GM18867 (cell line): ENCODE measurements at regions not wholly inside any gene's neighbourhood (a gene's known extent, or its start where the extent isn't known, plus 50 kb on each side); places are given as distances from the start of the nearest gene placed in this dataset.

Source experiments
- ATAC-seq: cut with Tn5 transposase; IDR thresholded peaks from one replicate; pipeline ENCODE4 v1.9.1; 2021; ENCODE audit warnings: mild to moderate bottlenecking, moderate library complexity; ENCODE audit not compliant: unreplicated experiment

DNA sequence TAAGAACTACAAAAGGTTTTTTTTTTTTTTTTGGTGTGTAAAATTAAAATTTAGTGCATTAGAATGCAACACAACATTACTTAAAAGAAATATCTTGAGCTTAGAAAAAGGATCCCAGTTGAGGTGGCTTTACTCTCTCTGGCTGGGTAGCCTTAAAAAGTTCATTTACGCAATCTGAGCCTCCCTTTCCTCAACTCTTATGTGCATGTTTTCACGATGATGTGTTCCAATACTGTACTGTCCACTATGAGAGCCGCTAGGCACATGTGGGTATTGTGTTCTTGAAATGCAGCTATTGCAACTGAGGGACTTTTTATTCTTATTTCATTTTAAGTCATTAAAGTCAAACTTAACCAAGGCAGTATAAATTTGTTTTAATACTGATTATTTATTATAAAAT is 460.9 kb upstream of the SYT1 start:
- ATAC-seq, result no peak

DNA sequence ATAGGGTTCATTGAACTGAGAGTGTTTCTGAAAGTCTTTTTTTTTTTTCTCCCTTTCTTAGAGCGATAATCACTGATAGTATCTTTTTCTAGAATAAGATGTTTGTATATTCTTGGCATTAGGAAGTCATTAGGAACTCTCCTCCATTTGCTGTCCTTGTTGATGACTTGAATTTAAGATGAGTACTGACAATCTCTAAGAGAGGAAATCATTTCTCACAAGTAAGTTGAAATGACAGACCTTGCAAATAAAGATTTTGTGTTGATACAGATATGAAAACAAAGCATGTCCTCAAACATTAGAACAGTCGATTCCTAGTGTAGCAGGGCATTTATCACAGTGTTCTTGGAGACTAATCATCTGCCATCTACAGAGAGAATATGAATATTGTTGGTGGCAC is 458.4 kb upstream of the SYT1 start:
- ATAC-seq, result no peak

DNA sequence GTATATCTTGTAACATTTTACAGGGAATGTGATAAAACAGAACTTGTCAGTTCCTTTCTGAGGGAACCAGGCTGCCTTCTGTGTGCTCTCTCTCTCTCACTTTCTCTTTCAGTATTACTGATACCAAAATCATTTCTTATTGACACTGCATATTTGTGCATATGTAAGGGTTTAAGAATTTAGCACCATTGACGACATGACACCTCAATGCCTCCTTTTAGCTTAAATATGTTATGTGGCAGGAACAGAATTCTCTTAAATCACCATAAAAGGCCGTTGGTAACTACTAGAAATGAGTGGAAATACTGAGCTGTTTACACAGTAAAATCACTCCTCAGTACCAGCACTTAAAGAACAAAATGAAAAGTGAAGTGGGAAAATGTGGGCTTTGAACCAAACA is 457.7 kb upstream of the SYT1 start:
- peak; percentile 93 for ATAC-seq

DNA sequence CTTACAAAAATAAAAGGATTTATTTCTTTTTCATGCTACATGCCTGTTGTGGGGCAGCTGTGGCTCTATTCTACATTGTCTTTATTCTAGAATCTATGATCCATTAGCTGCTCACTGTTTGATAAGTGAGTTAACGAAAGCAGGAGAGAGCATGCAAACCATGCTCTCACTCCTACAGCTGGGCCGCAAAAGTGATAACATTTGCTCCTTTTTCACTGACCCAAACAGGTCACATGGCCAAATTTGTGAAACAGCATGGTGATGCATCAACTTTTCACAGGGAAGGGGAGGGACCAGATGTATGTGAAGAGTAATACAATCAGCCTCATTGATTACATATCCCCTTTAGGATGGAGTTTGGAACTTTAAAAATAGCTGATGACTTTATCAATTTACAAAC is 456.9 kb upstream of the SYT1 start:
- ATAC-seq, result no peak

DNA sequence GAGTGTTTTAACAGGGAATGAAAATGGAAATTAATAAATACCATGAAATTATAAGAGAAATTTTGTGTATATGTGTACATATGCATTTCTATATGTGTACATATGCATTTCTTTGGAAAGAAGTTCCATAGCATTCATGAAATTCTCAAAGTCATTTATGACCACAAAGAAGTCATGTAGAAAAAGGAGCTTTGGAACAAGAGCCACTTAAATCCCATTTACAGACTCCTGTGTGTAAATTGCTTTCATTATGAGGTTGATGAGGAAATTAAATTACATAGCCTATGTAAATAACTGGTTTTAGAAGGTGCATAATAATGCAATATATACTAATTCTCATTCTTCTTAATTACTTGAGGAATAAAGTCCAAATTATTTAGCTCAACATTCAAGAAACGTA is 450.5 kb upstream of the SYT1 start:
- ATAC-seq, result no peak

DNA sequence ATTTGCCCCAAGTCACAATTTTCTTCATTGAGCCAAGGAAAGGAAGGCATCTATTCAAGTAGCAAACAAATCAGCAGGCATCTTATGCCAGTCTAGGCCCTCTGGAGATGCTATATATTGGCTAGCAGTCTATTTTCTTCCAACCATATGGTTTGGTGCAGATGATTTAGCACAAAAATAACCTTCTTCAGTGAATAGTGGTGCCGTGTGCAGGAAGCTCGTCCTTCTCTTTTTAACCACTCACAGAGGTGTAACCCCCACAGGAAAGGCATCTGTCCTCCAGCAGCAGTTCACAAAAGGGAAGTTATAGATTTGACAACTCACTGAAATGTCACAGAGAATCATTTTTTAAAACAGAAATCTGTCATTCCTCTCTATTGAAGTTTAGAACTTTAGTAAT is 445.7 kb upstream of the SYT1 start:
- ATAC-seq, result peak; percentile 93

DNA sequence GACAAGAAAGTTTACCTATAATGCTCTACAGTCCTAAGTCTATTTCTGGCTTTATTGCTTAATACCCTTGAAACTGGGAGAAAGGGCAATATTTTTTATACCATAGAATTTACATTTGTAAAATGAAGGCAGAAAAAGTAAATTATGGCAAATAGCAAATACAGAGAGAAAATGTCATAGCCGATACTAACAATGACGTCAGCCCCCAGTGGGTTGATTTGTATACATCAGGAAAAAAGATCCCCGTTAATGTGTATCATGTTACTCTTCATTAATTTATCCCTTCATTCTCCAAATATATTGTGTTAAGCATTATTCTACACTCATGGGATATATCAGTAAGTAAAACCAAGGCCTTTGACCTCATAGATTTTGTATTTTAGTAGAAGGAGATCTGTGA is 445.1 kb upstream of the SYT1 start:
- no peak for ATAC-seq

DNA sequence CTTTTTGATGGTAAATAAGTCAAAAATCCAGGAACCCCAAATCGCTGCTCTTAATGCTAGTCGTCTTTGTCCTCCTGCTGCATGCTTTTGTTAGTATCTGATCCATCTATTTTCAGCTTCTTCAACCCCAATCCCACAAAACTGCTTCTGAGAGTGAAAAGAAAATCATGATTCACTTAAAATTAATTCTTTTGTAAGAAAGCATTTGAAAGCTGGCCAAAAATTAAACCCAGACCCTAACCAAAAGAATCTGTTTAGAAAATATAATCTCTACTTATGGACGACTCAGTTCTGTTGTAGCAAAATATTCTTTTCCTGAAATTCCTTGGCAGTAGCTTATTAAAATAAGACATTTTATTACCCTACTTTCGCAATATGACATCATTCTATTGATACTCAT is 443.6 kb upstream of the SYT1 start:
- no peak for ATAC-seq

DNA sequence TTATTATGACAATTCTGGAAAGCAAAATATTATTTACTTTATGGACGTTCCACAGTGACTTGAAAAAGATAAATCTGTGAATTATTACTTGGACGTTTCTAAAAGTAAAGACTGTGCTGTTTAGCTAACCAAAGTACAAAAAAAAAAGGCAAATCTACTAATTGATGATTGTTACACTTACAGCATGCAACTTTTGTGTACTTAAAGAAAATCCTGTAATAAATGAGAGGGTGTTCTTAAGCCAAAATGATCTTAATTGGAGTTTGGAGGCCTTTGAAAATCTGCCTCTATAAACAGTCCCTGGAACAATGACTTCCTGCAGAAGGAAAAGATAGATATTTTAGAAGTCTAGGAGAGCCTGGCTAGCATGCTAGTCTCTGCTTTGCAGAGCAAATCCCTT is 434.0 kb upstream of the SYT1 start:
- no peak for ATAC-seq

DNA sequence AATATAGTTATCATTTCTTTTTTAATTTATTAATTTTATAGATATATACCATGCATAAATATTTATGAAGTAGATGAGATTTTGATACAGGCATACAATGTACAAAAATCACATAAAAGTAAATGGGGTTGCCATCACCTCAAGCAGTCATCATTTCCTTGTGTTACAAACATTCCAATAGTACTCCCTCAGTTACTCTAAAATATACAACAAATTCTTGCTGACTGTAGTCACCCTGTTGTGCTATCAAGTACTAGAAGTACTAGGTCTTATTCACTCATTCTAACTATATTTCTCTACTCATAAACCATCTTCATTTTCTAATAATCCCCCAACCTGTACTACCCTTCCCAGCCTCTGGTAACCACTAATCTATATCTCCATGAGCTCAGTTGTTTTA is 432.6 kb upstream of the SYT1 start:
- no peak for ATAC-seq

DNA sequence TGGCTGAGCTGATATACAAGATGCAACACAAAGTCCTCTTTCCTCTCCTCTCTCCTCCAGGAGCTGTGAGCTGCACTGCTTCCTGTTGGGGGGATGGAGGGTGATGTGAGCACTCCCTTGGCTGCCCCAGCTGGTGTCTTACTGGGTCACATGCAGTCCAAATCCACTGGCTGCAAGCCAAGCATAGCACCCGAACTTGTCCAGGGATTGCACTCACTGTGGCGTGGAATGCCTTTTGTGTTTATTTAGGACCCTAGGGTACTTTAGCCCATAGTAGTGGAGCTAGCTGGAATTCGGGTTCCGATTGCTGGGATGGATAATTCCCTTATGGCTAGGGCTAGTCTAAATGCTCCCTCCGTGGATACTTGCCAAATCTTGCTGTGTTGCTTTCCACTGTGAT is 424.9 kb upstream of the SYT1 start:
- ATAC-seq, result no peak

DNA sequence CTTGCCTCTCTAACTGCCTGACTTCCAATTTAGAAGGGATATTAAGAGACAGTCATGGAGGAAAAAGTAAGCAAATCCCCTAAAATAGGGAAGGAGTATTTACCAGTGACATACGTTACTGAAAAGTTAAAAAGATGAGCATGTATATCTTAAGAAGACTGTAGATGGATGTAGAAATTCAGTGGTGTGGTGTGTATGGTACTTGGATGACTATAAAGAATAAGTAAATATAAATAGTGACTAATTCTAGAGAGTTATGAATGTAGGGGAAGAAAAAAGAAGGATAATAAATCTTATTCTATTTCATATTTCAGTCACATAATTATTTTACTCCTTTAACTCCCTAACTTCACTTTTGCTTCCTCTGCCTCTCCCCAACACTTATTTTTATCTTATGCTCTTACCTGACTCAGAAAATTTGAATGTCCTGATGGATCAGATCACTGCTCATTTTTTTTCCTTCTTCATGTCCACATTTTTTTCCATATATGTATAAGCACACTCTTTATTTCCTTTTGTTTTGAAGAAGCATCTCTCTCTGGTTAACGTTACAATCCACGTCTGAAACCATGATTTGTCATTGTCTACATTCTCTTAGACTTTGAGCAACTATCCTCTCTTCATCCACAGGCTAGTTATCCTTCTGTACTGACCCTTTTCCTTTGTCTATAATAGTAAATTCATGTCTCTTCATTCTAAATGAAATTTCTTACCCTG is 422.7 kb upstream of the SYT1 start:
- no peak for ATAC-seq

DNA sequence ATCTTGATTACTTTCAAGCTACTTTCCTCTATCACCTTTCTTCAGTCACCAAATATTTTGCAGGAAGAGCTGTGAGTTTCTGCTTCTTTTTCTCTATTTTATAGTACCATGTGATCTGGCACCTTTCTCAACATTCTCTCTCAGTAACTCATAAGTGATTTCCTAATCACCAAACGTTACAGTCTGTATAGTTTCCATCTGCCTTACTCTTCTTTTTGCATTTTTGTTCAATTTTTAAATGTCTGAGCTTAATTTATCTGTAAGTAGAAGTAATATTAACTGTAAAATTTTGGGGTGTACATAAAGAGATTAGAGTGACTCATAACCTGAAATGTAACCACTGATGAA is 422.1 kb upstream of the SYT1 start:
- ATAC-seq, result no peak

DNA sequence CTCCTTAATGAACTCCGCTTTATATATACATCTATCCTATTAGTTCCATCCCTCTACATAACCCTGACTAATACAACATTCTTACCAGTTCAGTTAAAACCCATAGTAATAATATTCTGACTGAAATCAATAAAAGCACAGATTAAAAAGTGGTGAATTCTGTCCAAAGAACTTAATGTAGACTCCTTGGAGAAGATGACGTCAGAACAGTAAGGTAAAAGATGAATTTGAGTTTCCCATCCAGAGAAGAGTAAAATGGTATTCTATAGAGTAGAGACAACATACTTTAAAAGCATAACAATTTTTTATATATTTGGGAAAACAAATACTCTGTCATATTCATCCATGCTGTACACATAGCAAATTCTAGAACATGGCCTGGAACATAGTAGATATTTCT is 418.0 kb upstream of the SYT1 start:
- ATAC-seq, result no peak

DNA sequence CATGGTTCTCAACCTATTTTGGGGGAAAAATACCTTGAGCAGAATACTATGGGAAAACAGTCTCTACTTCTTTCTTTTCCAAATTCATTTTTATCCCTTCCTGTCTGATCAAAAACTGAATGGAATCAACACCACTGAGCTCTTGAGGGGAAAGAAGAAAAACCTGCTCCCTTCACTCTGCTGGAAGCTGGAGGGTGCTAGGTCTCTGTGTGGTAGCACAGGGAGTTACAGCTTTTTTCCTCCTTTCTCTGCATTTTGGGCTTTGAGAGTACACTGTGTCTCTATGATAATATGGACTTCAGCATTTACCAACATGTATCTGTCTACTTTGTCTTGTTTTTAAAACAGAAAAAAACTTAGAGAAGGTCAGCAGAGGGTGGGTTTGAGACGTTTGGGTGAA is 417.2 kb upstream of the SYT1 start:
- no peak for ATAC-seq

DNA sequence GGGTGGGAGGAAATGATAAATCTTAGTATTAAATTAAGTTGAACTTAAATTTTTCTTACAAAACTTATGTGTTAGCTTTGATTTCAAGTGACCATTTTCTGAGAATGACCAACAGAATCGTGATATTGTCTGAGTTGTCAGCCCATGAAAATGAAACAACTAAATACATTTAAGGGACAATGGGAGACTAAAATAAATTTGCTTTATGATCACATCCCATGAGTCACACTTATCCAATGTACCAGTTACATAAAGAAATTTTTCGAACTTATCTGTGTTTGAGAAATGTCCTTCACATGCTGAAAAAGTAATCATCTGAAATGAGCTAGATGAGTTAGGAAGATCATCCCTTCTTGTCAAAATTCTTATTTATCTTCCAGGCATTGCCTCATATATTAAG is 415.9 kb upstream of the SYT1 start:
- ATAC-seq, result no peak

DNA sequence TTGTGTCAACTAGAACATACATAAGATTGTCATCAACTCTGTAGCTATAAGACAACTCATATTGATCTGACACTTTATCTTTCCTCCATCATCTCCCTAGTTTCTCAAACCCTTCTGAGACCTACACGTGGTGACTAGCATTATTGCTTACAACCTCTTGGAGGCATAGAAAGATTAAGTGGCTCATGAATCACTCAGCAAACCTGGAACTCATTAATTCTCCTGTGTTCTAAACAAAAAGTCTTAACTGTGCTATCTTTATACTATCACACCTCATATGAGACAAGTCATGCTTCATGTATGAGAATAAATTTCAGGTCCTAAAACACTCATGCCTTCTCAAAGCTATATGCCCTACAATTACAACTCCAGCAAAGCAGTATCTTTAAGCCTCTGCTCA is 408.6 kb upstream of the SYT1 start:
- ATAC-seq, result no peak

DNA sequence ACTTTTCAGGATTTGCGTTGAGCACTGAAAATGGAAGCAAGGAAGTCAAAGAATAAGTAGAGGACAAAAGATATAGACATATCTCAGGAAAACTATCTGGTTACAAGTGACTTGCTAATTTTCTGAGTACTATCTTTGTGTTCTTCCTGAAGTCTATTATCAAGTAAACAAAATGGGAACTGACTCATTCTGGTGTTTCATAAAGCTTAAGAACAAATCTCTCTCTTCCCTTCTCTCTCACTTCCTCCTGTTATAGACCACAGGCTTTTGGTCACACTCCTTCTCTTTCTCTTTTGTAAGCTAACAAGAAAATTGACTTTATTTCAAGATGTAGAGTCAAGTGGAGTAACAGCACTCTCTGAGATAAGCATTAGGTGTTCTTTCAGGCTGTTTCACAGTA is 406.6 kb upstream of the SYT1 start:
- ATAC-seq, result peak; percentile 100

DNA sequence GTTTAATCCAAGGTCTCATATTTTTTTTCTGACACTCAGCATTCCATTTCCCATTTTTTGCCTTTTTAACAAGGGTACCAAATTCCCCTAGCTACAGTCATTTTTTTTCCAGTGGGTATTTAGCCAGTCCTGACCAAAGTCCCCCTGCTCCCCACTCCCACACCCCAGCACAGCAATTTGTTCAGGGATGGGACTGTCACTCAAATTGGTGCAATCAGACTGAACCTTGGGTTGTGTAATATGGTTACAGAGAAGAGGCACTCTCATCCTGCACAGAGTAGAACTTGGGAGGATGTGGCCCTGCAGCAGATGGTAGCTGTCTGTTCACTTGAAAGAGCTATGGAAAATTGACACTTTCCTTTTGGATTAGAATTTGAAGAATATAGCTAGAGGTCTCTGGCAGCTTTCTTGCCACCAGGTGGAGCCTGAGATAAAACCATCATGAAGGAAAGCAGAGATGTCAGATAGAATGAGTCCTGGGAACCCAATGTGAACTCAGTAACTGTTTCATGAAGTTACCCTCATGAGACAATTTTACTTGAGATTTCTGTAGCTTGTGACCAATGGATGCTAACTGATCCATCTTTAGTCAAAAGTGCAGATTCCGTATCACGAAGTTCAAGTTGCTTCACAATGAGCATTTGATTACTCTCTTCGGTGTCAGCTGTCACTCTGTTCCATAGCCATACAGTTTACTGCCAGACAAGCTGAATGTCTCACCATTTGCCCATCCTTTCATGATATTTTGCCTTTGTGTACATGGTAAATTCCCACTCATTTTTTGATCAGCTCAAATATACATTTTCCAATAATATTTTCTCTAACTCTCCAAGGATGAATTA is 394.0 kb upstream of the SYT1 start:
- peak; percentile 78 for ATAC-seq

DNA sequence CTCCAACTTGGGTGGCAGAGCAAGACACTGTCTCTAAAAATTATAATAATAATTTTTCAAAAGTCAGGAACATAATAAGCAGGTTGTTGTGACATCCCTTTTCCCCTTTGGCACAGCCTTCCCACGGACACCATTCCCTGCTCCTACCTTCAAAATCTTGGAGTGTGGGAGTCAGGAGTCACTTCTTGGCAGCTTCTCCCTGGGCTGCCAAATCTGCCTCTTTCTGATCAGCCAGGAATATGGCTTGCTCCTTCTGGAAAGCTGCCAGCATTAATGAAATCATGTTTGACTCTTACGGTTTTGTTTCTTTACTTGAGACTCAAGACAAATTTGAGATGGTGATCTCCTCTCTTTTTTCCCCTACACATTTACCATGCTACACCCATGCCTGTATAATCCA is 391.4 kb upstream of the SYT1 start:
- no peak for ATAC-seq

DNA sequence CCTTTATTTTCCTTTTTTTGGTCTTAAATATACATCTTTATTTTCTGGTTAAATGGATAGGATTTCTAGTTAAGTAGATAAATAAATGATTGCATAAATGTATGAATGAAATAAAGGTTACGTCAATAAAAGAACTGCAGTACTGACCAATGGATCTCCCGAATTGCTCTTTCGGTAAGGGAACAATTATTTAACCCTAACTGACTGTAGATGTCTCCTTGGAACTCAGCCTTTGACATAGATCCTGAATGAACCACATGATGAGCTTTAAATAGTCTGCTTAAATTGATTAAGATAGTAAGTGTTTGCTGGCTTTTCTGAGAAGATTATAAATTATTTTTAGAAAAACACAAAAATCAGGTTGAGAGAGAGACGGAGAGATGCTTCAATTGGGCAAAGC is 391.0 kb upstream of the SYT1 start:
- no peak for ATAC-seq

DNA sequence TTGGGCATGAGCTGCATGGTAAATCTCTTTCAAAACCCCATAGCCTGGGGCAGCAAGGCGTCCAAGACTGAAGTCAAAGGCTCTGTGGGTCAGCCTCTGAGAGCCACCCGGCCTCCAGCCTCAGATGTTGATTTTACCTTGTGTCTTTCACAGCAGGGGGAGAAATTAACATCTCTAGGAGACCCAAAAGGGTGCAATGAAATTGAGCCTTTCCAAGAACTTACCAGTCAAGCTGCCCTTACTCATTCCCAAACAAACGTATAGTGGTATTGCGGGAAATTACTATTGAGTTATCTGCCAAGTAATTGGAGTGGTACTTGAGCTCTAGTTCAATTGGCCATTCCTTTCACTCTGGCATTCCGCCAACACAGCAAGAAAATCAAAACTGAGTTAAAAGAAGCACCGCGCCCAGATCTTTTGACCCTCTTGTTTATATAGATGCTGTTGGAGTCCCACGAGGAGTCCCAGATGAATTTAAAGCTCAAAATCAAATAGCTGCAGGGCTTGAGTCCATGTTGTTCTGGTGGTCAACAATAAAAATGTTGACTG is 380.7 kb upstream of the SYT1 start:
- ATAC-seq, result no peak
